ENCODE measurements at regions not wholly inside any gene's neighbourhood (a gene's known extent, or its start where the extent isn't known, plus 50 kb on each side); places are given as distances from the start of the nearest gene placed in this dataset.

- intact Hi-C loops (cut with DNase I): no loop called here
- DNase-seq: no peak
- peak in 1 of 2 donors; percentile 54 for ATAC-seq
Observed at GRCh38 chrX:68922013-68922412, 93.2 kb downstream of the EFNB1 start.

- ATAC-seq (peak; percentile 35 to 49), DNase-seq (no peak)
- intact Hi-C loops (cut with DNase I): no loop called here
Observed at GRCh38 chrX:68920561-68920960, 91.7 kb downstream of the EFNB1 start.

GRCh38 chrX:68919707-68920106 lies 90.9 kb downstream of the EFNB1 start:
- DNase-seq (no peak), ATAC-seq (no peak)
- intact Hi-C loops (cut with DNase I): no loop called here

GRCh38 chrX:68918202-68918601 lies 89.4 kb downstream of the EFNB1 start:
- intact Hi-C loops (cut with DNase I): no loop called here
- ATAC-seq (no peak), DNase-seq (no peak)

- DNase-seq: no peak
- ATAC-seq: no peak
- intact Hi-C loops (cut with DNase I): no loop called here
Observed at GRCh38 chrX:68917799-68918198, 89.0 kb downstream of the EFNB1 start.

- intact Hi-C loops (cut with DNase I): no loop called here
- ATAC-seq (no peak), DNase-seq (no peak)
Observed at GRCh38 chrX:68916891-68917290, 88.1 kb downstream of the EFNB1 start.

GRCh38 chrX:68915778-68916177 lies 87.0 kb downstream of the EFNB1 start:
- no peak for ATAC-seq
- intact Hi-C loops (cut with DNase I): no loop called here
- DNase-seq: no peak

- intact Hi-C loops (cut with DNase I): no loop called here
- no peak for ATAC-seq
- no peak for DNase-seq
Observed at GRCh38 chrX:68914479-68914946, 85.7 kb downstream of the EFNB1 start.

GRCh38 chrX:68913249-68913547 lies 84.4 kb downstream of the EFNB1 start:
- ATAC-seq (no peak), DNase-seq (no peak)
- intact Hi-C loops (cut with DNase I): no loop called here

GRCh38 chrX:68912113-68912512 lies 83.3 kb downstream of the EFNB1 start:
- DNase-seq (no peak), ATAC-seq (peak in 1 of 2 donors; percentile 51)
- intact Hi-C loops (cut with DNase I): no loop called here

- intact Hi-C loops (cut with DNase I): no loop called here
- DNase-seq (no peak), ATAC-seq (no peak)
Observed at GRCh38 chrX:68910731-68911428, 82.1 kb downstream of the EFNB1 start.

GRCh38 chrX:68909945-68910344 lies 81.1 kb downstream of the EFNB1 start:
- intact Hi-C loops (cut with DNase I): no loop called here
- ATAC-seq (no peak), DNase-seq (no peak)

- intact Hi-C loops (cut with DNase I): no loop called here
- no peak for DNase-seq
- ATAC-seq: no peak
Observed at GRCh38 chrX:68908071-68908470, 79.2 kb downstream of the EFNB1 start.

GRCh38 chrX:68902706-68903504 lies 74.1 kb downstream of the EFNB1 start:
- DNase-seq (no peak), ATAC-seq (no peak)
- intact Hi-C loops (cut with DNase I): no loop called here

- DNase-seq: no peak
- intact Hi-C loops (cut with DNase I): no loop called here
- ATAC-seq: peak in 1 of 2 donors; percentile 31
Observed at GRCh38 chrX:68901519-68901918, 72.7 kb downstream of the EFNB1 start.

GRCh38 chrX:68898598-68898997 lies 69.8 kb downstream of the EFNB1 start:
- intact Hi-C loops (cut with DNase I): no loop called here
- ATAC-seq: no peak
- DNase-seq: no peak

GRCh38 chrX:68897118-68897945 lies 68.5 kb downstream of the EFNB1 start:
- ATAC-seq: no peak
- no peak for DNase-seq
- intact Hi-C loops (cut with DNase I): no loop called here

- DNase-seq: no peak
- intact Hi-C loops (cut with DNase I): no loop called here
- no peak for ATAC-seq
Observed at GRCh38 chrX:68896581-68896980, 67.8 kb downstream of the EFNB1 start.

GRCh38 chrX:68895778-68896177 lies 67.0 kb downstream of the EFNB1 start:
- ATAC-seq: no peak
- DNase-seq: no peak
- intact Hi-C loops (cut with DNase I): no loop called here

GRCh38 chrX:68895341-68895755 lies 66.5 kb downstream of the EFNB1 start:
- intact Hi-C loops (cut with DNase I): no loop called here
- ATAC-seq: peak; percentile 20 to 72
- peak; percentile 74 for DNase-seq

Data from left cardiac atrium (tissue), 4 donors.